Panc1 (cell line): ENCODE measurements at regions not wholly inside any gene's neighbourhood (a gene's known extent, or its start where the extent isn't known, plus 50 kb on each side); places are given as distances from the start of the nearest gene placed in this dataset.
A peak's percentile ranks its signal among the peaks of the same experiment; 100 is the strongest.

Experiments
- ATAC-seq: fragments of 200-7000 bp; cut with Tn5 transposase; 2 replicates; pipeline ENCODE4 v1.9.1; 2020; ENCODE audit warnings: mild to moderate bottlenecking, moderate library complexity
- BruUV-seq: library from RNA; stranded (reverse); fragments of 400-500 nt; replicated peaks from 2 replicates; lab custom pipeline; 2021; lab: Mats Ljungman, UMichigan
- CTCF ChIA-PET: fragments of 300-600 bp; sonication (Branson Sonifier 250); formaldehyde crosslinking; loops from one replicate; lab custom pipeline; 2022; ENCODE audit warnings: antibody characterized with exemption; lab: Charles Lee
- POLR2A ChIA-PET: fragments of 300-600 bp; sonication (Branson Sonifier 250); formaldehyde crosslinking; loops from one replicate; lab custom pipeline; 2022; ENCODE audit warnings: antibody characterized with exemption; lab: Charles Lee
- DNase-seq: peaks from one replicate; pipeline ENCODE4 v3.0.0-alpha.2; 2010; ENCODE audit warnings: low read depth, low spot score
- H3K27ac ChIP-seq: 2 replicates; pipeline ENCODE4 v1.5.1; 2011; ENCODE audit warnings: mild to moderate bottlenecking, low read length, inconsistent platforms
- H3K27me3 ChIP-seq: fragments of 200-500 bp; sonication (Bioruptor generic); 2 replicates; pipeline ENCODE4 v1.6.0; 2014; ENCODE audit warnings: low read length, inconsistent platforms; ENCODE audit not compliant: control insufficient read depth, insufficient read depth
- H3K36me3 ChIP-seq: fragments of 200-500 bp; sonication (Bioruptor generic); 2 replicates; pipeline ENCODE4 v1.5.1; 2014; ENCODE audit warnings: inconsistent platforms, mild to moderate bottlenecking, low read length, moderate library complexity; ENCODE audit not compliant: control insufficient read depth, insufficient read depth
- H3K4me1 ChIP-seq: 2 replicates; pipeline ENCODE4 v1.5.1; 2011; ENCODE audit warnings: inconsistent platforms, mild to moderate bottlenecking, low read length, moderate library complexity; ENCODE audit not compliant: control insufficient read depth, insufficient read depth
- H3K4me3 ChIP-seq, 2 experiments: 2 replicates each; pipeline ENCODE4 v1.5.1; 2011 to 2012; ENCODE audit warnings: low read depth in 2 of 2, low read length in 2 of 2, mild to moderate bottlenecking in 2 of 2, inconsistent platforms in 1 of 2, moderate library complexity in 1 of 2
- H3K9me3 ChIP-seq: fragments of 200-500 bp; sonication (Bioruptor generic); 2 replicates; pipeline ENCODE4 v1.5.1; 2014; ENCODE audit warnings: low read depth, mild to moderate bottlenecking, inconsistent platforms, low read length, moderate library complexity; ENCODE audit not compliant: control insufficient read depth, insufficient read depth
- POLR2AphosphoS5 ChIP-seq: IDR thresholded peaks from 2 replicates; pipeline ENCODE4 v1.6.1; 2012; ENCODE audit warnings: mild to moderate bottlenecking, low read depth, low read length, moderate library complexity
- SIN3A ChIP-seq: IDR thresholded peaks from 2 replicates; pipeline ENCODE4 v1.6.1; 2012; ENCODE audit warnings: low read depth, mild to moderate bottlenecking, low read length, moderate library complexity, borderline replicate concordance; ENCODE audit not compliant: insufficient read depth
- TCF7L2 ChIP-seq: IDR thresholded peaks from 2 replicates; pipeline ENCODE4 v1.6.1; 2011; ENCODE audit warnings: mild to moderate bottlenecking, low read depth, low read length, inconsistent platforms
- in situ Hi-C: cut with HindIII; loops from 2 replicates; pipeline ENCODE4 v1.10.0; 2016; ENCODE audit warnings: low sequenced_read_pairs, low pct_unique_long_range_greater_than_20kb
- intact Hi-C: fragments of 100-400 bp; cut with micrococcal nuclease; formaldehyde crosslinking; loops from one replicate; pipeline ENCODE4 v1.10.0; 2022; ENCODE audit not compliant: unreplicated experiment
- TF ChIP-seq, protein P1 (sequence below): fragments of 450-650 bp; IDR thresholded peaks from 2 replicates; pipeline ENCODE4 v1.5.1; 2017; ENCODE audit warnings: mild to moderate bottlenecking
- TF ChIP-seq, protein P2 (sequence below), 2 experiments: IDR thresholded peaks; 2 replicates each; pipeline ENCODE4 v1.6.1; 2011 to 2012; ENCODE audit warnings: low read depth in 2 of 2, control low read depth in 1 of 2, low read length in 1 of 2, mild to moderate bottlenecking in 1 of 2, moderate library complexity in 1 of 2; ENCODE audit not compliant: insufficient read depth in 1 of 2

DNA sequence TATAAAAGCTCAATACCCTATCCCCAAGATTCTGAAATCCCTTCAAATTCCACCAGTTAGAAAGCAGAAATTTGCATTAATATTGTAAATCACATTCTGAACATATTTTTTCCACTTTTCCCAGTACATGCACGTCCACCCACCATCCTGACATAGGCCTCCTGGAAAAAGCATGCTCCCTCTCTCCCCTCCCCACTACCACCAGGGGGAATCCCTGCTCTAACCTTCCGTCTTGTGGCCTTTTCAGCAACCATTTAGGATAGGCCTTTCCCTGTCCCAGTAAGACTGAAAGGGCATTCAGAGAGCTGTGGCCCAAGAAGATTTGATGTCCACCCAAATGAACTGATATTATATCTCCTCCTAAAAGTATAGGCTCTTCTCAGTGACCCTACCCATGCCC lies 182.1 kb downstream of the ARRDC4 start:
- no peak overlapping the region for H3K4me3 ChIP-seq
- TF ChIP-seq, protein P1, sequence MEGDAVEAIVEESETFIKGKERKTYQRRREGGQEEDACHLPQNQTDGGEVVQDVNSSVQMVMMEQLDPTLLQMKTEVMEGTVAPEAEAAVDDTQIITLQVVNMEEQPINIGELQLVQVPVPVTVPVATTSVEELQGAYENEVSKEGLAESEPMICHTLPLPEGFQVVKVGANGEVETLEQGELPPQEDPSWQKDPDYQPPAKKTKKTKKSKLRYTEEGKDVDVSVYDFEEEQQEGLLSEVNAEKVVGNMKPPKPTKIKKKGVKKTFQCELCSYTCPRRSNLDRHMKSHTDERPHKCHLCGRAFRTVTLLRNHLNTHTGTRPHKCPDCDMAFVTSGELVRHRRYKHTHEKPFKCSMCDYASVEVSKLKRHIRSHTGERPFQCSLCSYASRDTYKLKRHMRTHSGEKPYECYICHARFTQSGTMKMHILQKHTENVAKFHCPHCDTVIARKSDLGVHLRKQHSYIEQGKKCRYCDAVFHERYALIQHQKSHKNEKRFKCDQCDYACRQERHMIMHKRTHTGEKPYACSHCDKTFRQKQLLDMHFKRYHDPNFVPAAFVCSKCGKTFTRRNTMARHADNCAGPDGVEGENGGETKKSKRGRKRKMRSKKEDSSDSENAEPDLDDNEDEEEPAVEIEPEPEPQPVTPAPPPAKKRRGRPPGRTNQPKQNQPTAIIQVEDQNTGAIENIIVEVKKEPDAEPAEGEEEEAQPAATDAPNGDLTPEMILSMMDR = peak; percentile 27
- no peak for TF ChIP-seq SIN3A
- ATAC-seq (no peak), DNase-seq (no peak)
- POLR2A ChIA-PET = no interaction called here
- in situ Hi-C loops (no loop called here), intact Hi-C loops (no loop called here)
- CTCF ChIA-PET = no interaction called here
- H3K4me1 ChIP-seq = no peaks in the 10 kb centered on the region
- no peak overlapping the region for H3K27ac ChIP-seq
- no peaks in the 10 kb centered on the region for H3K36me3 ChIP-seq
- no peaks in the 10 kb centered on the region; the same call in 1 of the 2 replicates for H3K27me3 ChIP-seq
- no TSS peak for BruUV-seq
- H3K9me3 ChIP-seq = no peaks in the 10 kb centered on the region

DNA sequence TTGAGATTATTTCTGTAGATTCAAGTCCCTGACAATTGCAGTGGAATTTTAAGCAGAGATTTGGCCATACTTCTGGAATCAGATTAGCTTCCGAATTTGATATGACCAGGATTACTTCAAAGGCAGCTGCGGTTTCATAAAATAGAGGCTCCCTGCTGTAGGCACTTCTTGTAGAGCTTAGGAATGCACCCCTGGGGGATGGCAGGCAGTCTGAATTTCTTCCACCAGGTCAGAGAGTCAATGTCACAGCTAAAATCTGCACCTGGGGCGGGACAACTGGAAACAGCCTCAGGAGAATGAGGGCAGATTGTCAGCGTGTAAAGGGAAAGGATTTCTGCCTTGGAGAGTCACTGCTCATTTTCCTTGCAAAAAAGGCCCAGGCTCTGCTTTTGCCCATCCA lies 182.6 kb downstream of the ARRDC4 start:
- TF ChIP-seq SIN3A = no peak
- TF ChIP-seq, protein P1 = no peak
- no peak for TF ChIP-seq POLR2AphosphoS5
- TF ChIP-seq TCF7L2 = no peak
- TF ChIP-seq, protein P2, sequence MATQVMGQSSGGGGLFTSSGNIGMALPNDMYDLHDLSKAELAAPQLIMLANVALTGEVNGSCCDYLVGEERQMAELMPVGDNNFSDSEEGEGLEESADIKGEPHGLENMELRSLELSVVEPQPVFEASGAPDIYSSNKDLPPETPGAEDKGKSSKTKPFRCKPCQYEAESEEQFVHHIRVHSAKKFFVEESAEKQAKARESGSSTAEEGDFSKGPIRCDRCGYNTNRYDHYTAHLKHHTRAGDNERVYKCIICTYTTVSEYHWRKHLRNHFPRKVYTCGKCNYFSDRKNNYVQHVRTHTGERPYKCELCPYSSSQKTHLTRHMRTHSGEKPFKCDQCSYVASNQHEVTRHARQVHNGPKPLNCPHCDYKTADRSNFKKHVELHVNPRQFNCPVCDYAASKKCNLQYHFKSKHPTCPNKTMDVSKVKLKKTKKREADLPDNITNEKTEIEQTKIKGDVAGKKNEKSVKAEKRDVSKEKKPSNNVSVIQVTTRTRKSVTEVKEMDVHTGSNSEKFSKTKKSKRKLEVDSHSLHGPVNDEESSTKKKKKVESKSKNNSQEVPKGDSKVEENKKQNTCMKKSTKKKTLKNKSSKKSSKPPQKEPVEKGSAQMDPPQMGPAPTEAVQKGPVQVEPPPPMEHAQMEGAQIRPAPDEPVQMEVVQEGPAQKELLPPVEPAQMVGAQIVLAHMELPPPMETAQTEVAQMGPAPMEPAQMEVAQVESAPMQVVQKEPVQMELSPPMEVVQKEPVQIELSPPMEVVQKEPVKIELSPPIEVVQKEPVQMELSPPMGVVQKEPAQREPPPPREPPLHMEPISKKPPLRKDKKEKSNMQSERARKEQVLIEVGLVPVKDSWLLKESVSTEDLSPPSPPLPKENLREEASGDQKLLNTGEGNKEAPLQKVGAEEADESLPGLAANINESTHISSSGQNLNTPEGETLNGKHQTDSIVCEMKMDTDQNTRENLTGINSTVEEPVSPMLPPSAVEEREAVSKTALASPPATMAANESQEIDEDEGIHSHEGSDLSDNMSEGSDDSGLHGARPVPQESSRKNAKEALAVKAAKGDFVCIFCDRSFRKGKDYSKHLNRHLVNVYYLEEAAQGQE (IDR thresholded peaks at IDR 0.05; ENCODE audit: insufficient read depth in 1 of 2, low read depth in 2 of 2, low read length in 1 of 2) = no peak
- ATAC-seq (no peak), DNase-seq (no peak)
- POLR2A ChIA-PET = no interaction called here
- CTCF ChIA-PET = no interaction called here
- in situ Hi-C loops (no loop called here), intact Hi-C loops (no loop called here)
- BruUV-seq = no TSS peak
- Histone ChIP-seq H3K4me3 (no peak overlapping the region), H3K27ac (no peak overlapping the region), H3K9me3 (no peaks in the 10 kb centered on the region), H3K4me1 (no peaks in the 10 kb centered on the region), H3K36me3 (no peaks in the 10 kb centered on the region), H3K27me3 (no peaks in the 10 kb centered on the region; the same call in 1 of the 2 replicates)
